GM12878 (cell line): ENCODE measurements at regions not wholly inside any gene's neighbourhood (a gene's known extent, or its start where the extent isn't known, plus 50 kb on each side); places are given as distances from the start of the nearest gene placed in this dataset.

Experiments
- ATAC-seq: fragments of 200-7000 bp; cut with Tn5 transposase; 3 replicates; pipeline ENCODE4 v1.9.1; 2020; ENCODE audit warnings: mild to moderate bottlenecking, moderate library complexity
- BruUV-seq: library from RNA; stranded (reverse); fragments of 400-500 nt; replicated peaks from 2 replicates; lab custom pipeline; 2021; lab: Mats Ljungman, UMichigan
- CTCF ChIA-PET: fragments of 300-600 bp; sonication (Branson Sonifier 250); formaldehyde crosslinking; extraction: SDS; loops from one replicate; lab custom pipeline; 2021; ENCODE audit warnings: inconsistent platforms; lab: Yijun Ruan, JAX
- POLR2A ChIA-PET: fragments of 350-600 bp; formaldehyde crosslinking; extraction: SDS; loops from one replicate; lab custom pipeline; 2021; ENCODE audit warnings: inconsistent platforms; lab: Charles Lee
- RAD21 ChIA-PET: fragments of 300-600 bp; sonication (Branson Sonifier 250); formaldehyde crosslinking; loops from one replicate; lab custom pipeline; 2023; ENCODE audit warnings: antibody characterized with exemption; ENCODE audit not compliant: unreplicated experiment; lab: Charles Lee
- SMC1A ChIA-PET: fragments of 300-600 bp; sonication (Branson Sonifier 250); formaldehyde crosslinking; loops from one replicate; lab custom pipeline; 2023; ENCODE audit not compliant: unreplicated experiment, uncharacterized antibody; lab: Charles Lee
- DNase-seq: peaks from one replicate; pipeline ENCODE4 v3.0.0-alpha.2; 2011; ENCODE audit warnings: low read depth, low spot score
- FAIRE-seq: peaks from 3 replicates; lab custom pipeline; 2011; peaks lifted over from hg19 to GRCh38; lab: Jason Lieb, UNC
- H2AFZ ChIP-seq: 2 replicates; pipeline ENCODE4 v1.6.0; 2011; ENCODE audit warnings: low read depth, low read length, control low read depth; ENCODE audit not compliant: control insufficient read depth
- H3K27ac ChIP-seq: 2 replicates; pipeline ENCODE4 v1.5.1; 2011; ENCODE audit warnings: control low read depth; ENCODE audit not compliant: control insufficient read depth, insufficient read depth
- H3K27me3 ChIP-seq, 2 experiments: replicated peaks in 1 of 2; 2 replicates each; pipeline versions ENCODE4 v1.6.0 to v1.6.1; 2011; ENCODE audit warnings: low read length in 1 of 2; ENCODE audit not compliant: control insufficient read depth in 2 of 2, insufficient read depth in 2 of 2
- H3K36me3 ChIP-seq, 2 experiments: 2 replicates each; pipeline ENCODE4 v1.5.1; 2011; ENCODE audit warnings: low read length in 1 of 2; ENCODE audit not compliant: control insufficient read depth in 2 of 2, insufficient read depth in 2 of 2
- H3K4me1 ChIP-seq: 2 replicates; pipeline ENCODE4 v1.6.1; 2011; ENCODE audit warnings: mild to moderate bottlenecking, low read length, moderate library complexity, mixed read lengths; ENCODE audit not compliant: control insufficient read depth, insufficient read depth
- H3K4me2 ChIP-seq: 2 replicates; pipeline ENCODE4 v1.6.0; 2011; ENCODE audit warnings: control low read depth; ENCODE audit not compliant: control insufficient read depth, insufficient read depth
- H3K4me3 ChIP-seq: fragments of 200-600 bp; sonication (generic); 2 replicates; pipeline ENCODE4 v1.5.1; 2016
- H3K79me2 ChIP-seq: 2 replicates; pipeline ENCODE4 v1.6.0; 2011; ENCODE audit warnings: low read length; ENCODE audit not compliant: control insufficient read depth, insufficient read depth
- H3K9ac ChIP-seq: 2 replicates; pipeline ENCODE4 v1.8.0; 2011; ENCODE audit warnings: low read length, control low read depth, mixed read lengths; ENCODE audit not compliant: control insufficient read depth, insufficient read depth
- H3K9me3 ChIP-seq: replicated peaks from 3 replicates; pipeline ENCODE4 v1.5.1; 2011; ENCODE audit warnings: mild to moderate bottlenecking, low read length; ENCODE audit not compliant: control insufficient read depth, insufficient read depth
- H4K20me1 ChIP-seq: 2 replicates; pipeline ENCODE4 v1.6.0; 2011; ENCODE audit not compliant: control insufficient read depth, insufficient read depth
- GATAD2B ChIP-seq: fragments of 450-650 bp; conservative IDR thresholded peaks from 2 replicates; pipeline ENCODE4 v1.6.1; 2017; ENCODE audit warnings: low read depth, mild to moderate bottlenecking, moderate library complexity
- PML ChIP-seq: IDR thresholded peaks from 2 replicates; pipeline ENCODE4 v1.6.1; 2012; ENCODE audit warnings: low read length, inconsistent platforms
- STAT3 ChIP-seq: IDR thresholded peaks from 2 replicates; pipeline ENCODE4 v1.6.1; 2011; ENCODE audit warnings: low read depth, low read length, improper control_type of control experiment
- TBL1XR1 ChIP-seq: IDR thresholded peaks from 2 replicates; pipeline ENCODE4 v1.6.1; 2012; ENCODE audit warnings: low read depth, low read length, improper control_type of control experiment
- whole genome bisulfite sequencing: methylation state at CpG from one replicate; pipeline ENCODE4 v1.1.6; 2016; ENCODE audit warnings: low lambda C conversion rate; ENCODE audit not compliant: insufficient replicate concordance, insufficient coverage; ENCODE audit errors: missing lambda C conversion rate; 5-methylcytosine and 5-hydroxymethylcytosine counted together
- in situ Hi-C: fragments of 300-500 bp; cut with MboI; formaldehyde crosslinking; loops from 9 replicates; pipeline ENCODE4 v1.14.3; 2018; ENCODE audit warnings: mixed read lengths
- intact Hi-C: fragments of 100-400 bp; cut with micrococcal nuclease; formaldehyde crosslinking; loops from one replicate; pipeline ENCODE4 v1.14.2; 2022; ENCODE audit not compliant: unreplicated experiment
- TF ChIP-seq, protein P1 (sequence below): IDR thresholded peaks from 2 replicates; pipeline ENCODE4 v1.6.1; 2011; ENCODE audit warnings: low read depth, mild to moderate bottlenecking, low read length, moderate library complexity, borderline replicate concordance; ENCODE audit errors: extremely low read depth
- TF ChIP-seq, protein P2 (sequence below): fragments of 450-650 bp; IDR thresholded peaks from 2 replicates; pipeline ENCODE4 v1.6.1; 2017; ENCODE audit warnings: mild to moderate bottlenecking, moderate library complexity

DNA sequence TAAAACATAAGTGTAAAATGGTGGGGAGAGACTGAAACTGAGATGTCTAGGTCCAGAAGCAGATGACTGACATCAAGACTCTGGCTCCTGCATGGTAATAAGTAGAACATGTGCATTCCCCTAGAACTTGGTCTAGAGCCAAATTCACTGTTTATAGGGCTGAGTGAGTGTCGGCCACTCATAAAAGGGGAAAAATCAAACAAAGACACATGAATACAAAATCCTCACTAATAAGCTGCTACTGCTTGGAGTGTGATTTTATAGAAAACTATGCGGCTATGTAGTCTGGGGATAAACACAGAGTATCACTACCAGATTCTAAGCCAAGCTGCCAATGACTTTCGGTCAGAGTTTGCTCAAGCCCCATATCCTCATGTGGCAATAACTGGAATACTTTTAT lies 1080.8 kb upstream of the DDX18 start:
- RAD21 ChIA-PET = no interaction called here
- in situ Hi-C loops = no loop called here

More for the DNA sequence above, 1080.8 kb upstream of the DDX18 start:
- H3K9me3 ChIP-seq = no peaks in the 10 kb centered on the region
- ChIA-PET CTCF (no interaction called here), SMC1A (no interaction called here), POLR2A (no interaction called here)
- BruUV-seq = no TSS peak
- H3K27me3 ChIP-seq = no peaks in the 10 kb centered on the region
- TF ChIP-seq PML (no peak), STAT3 (no peak), GATAD2B (no peak), TBL1XR1 (no peak)
- TF ChIP-seq, protein P1, sequence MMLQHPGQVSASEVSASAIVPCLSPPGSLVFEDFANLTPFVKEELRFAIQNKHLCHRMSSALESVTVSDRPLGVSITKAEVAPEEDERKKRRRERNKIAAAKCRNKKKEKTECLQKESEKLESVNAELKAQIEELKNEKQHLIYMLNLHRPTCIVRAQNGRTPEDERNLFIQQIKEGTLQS = no peak
- TF ChIP-seq, protein P2, sequence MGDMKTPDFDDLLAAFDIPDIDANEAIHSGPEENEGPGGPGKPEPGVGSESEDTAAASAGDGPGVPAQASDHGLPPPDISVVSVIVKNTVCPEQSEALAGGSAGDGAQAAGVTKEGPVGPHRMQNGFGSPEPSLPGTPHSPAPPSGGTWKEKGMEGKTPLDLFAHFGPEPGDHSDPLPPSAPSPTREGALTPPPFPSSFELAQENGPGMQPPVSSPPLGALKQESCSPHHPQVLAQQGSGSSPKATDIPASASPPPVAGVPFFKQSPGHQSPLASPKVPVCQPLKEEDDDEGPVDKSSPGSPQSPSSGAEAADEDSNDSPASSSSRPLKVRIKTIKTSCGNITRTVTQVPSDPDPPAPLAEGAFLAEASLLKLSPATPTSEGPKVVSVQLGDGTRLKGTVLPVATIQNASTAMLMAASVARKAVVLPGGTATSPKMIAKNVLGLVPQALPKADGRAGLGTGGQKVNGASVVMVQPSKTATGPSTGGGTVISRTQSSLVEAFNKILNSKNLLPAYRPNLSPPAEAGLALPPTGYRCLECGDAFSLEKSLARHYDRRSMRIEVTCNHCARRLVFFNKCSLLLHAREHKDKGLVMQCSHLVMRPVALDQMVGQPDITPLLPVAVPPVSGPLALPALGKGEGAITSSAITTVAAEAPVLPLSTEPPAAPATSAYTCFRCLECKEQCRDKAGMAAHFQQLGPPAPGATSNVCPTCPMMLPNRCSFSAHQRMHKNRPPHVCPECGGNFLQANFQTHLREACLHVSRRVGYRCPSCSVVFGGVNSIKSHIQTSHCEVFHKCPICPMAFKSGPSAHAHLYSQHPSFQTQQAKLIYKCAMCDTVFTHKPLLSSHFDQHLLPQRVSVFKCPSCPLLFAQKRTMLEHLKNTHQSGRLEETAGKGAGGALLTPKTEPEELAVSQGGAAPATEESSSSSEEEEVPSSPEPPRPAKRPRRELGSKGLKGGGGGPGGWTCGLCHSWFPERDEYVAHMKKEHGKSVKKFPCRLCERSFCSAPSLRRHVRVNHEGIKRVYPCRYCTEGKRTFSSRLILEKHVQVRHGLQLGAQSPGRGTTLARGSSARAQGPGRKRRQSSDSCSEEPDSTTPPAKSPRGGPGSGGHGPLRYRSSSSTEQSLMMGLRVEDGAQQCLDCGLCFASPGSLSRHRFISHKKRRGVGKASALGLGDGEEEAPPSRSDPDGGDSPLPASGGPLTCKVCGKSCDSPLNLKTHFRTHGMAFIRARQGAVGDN = no peak
- no peak overlapping the region for H3K27ac ChIP-seq
- no peak for ATAC-seq
- no peak overlapping the region for H3K4me2 ChIP-seq
- intact Hi-C loops = no loop called here
- H4K20me1 ChIP-seq = no peaks in the 10 kb centered on the region
- H2AFZ ChIP-seq = no peak overlapping the region
- H3K4me1 ChIP-seq = no peaks in the 10 kb centered on the region
- 54% methylated on average over 3 of the region's 3 CpGs for WGBS
- no peak overlapping the region for H3K9ac ChIP-seq
- no peak for DNase-seq
- no peaks in the 10 kb centered on the region for H3K36me3 ChIP-seq
- FAIRE-seq = no peak
- no peaks in the 10 kb centered on the region for H3K79me2 ChIP-seq
- H3K4me3 ChIP-seq = no peak overlapping the region
